Right atrium auricular region (tissue), 2 donors: ENCODE measurements at regions not wholly inside any gene's neighbourhood (a gene's known extent, or its start where the extent isn't known, plus 50 kb on each side); places are given as distances from the start of the nearest gene placed in this dataset.

ENCODE experiments used
- DNase-seq: peaks from one replicate; pipeline ENCODE4 v3.0.0-alpha.2; 2019; ENCODE audit warnings: low spot score
- H3K27ac ChIP-seq, 2 donors: fragments of 200-600 bp; sonication (generic); 1 replicate in 1 of 2; 2 replicates in 1 of 2; pipeline ENCODE4 v1.5.1; 2016 to 2019
- H3K27me3 ChIP-seq, 2 donors: fragments of 200-600 bp; sonication (generic); one replicate each; pipeline versions ENCODE4 v1.5.1 to v1.6.0; 2017 to 2019
- H3K36me3 ChIP-seq: fragments of 200-600 bp; sonication (generic); one replicate; pipeline ENCODE4 v1.5.1; 2016
- H3K4me1 ChIP-seq, 2 donors: fragments of 200-600 bp; sonication (generic); one replicate each; pipeline versions ENCODE4 v1.5.1 to v1.6.0; 2017 to 2019
- H3K4me3 ChIP-seq, 2 donors: fragments of 200-600 bp; sonication (generic); 1 replicate in 1 of 2; 2 replicates in 1 of 2; pipeline ENCODE4 v1.5.1; 2017 to 2019; ENCODE audit warnings: mild to moderate bottlenecking in 1 of 2, moderate library complexity in 1 of 2
- H3K9me3 ChIP-seq, 2 donors: fragments of 200-600 bp; sonication (generic); one replicate each; pipeline ENCODE4 v1.5.1; 2019
- TF ChIP-seq, protein P1 (sequence below), 2 donors: fragments of 200-600 bp; sonication (generic); IDR thresholded peaks; one replicate each; pipeline ENCODE4 v1.5.1; 2019; ENCODE audit warnings: antibody characterized with exemption in 2 of 2

DNA sequence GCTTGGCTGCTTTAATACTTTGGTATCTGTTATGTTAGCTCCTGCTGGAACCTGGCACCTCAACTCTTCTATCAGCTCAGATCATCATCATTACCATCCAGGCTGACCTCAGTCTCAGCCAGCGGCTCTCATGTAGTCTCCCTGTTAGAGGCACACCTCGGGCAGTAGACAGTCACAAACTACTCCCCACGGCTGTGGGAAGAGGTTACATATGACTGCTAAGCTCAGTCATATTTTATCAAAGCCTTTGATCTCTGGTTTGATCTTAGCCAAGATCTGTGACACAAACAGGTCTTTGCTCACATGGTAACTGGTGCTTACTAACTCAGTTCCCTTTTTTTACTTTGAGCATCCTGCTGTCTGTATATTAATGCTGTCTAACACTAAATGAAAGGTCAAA, 384.9 kb downstream of the CENPC start:
- TF ChIP-seq, protein P1, sequence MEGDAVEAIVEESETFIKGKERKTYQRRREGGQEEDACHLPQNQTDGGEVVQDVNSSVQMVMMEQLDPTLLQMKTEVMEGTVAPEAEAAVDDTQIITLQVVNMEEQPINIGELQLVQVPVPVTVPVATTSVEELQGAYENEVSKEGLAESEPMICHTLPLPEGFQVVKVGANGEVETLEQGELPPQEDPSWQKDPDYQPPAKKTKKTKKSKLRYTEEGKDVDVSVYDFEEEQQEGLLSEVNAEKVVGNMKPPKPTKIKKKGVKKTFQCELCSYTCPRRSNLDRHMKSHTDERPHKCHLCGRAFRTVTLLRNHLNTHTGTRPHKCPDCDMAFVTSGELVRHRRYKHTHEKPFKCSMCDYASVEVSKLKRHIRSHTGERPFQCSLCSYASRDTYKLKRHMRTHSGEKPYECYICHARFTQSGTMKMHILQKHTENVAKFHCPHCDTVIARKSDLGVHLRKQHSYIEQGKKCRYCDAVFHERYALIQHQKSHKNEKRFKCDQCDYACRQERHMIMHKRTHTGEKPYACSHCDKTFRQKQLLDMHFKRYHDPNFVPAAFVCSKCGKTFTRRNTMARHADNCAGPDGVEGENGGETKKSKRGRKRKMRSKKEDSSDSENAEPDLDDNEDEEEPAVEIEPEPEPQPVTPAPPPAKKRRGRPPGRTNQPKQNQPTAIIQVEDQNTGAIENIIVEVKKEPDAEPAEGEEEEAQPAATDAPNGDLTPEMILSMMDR (IDR thresholded peaks at IDR 0.05), result no peak
- Histone ChIP-seq H3K27ac (no peak overlapping the region), H3K27me3 (no peaks in the 10 kb centered on the region)

DNA sequence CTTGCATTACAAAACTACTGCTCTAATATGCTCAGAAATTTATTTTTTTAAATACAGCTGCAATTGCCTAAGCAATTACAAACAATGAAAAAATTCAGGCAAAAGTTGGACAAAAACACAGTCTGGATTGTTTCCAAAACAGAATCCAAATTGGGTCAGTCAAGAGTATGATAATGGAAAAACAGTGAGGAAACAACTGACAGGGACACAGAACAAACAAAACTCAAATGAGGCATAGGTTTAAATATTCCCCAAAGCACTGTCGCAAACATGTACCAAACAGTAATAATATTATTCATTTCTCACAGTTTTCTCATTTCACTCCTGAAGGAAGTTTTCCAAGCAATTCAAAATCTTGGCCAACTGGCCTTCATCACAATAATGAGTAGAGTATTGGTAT, 386.6 kb downstream of the CENPC start:
- TF ChIP-seq, protein P1 (IDR thresholded peaks at IDR 0.05), result no peak
- Histone ChIP-seq H3K9me3 (no peaks in the 10 kb centered on the region), H3K4me3 (no peak overlapping the region), H3K27ac (no peak overlapping the region), H3K36me3 (no peaks in the 10 kb centered on the region), H3K27me3 (no peaks in the 10 kb centered on the region), H3K4me1 (no peaks in the 10 kb centered on the region)
- DNase-seq, result no peak

More for the DNA sequence above, 384.9 kb downstream of the CENPC start:
- no peak for DNase-seq
- Histone ChIP-seq H3K4me3 (no peak overlapping the region), H3K36me3 (no peaks in the 10 kb centered on the region), H3K4me1 (no peaks in the 10 kb centered on the region), H3K9me3 (no peaks in the 10 kb centered on the region)

DNA sequence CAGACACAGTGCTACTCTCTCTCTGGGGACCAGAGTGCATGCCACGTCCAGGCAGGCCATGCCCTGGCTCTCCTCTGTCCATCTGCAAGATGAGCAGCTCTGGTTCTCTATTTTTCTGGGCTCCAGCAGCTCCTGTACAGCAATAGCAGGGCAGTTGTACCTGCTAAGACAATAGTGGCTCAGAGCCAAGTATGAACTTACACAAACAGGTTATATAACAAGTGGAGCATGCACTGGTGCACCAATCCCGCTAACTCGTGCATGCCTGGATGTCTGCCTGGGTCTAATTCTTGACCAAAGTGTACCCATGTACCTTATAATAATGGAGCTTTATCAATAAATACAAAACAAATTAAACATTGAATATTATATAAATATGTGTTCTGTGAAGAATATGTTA, 392.3 kb downstream of the CENPC start:
- H3K4me1 ChIP-seq, result no peaks in the 10 kb centered on the region
- TF ChIP-seq, protein P1 (IDR thresholded peaks at IDR 0.05), result no peak
- no peaks in the 10 kb centered on the region for H3K9me3 ChIP-seq
- H3K27me3 ChIP-seq, result no peaks in the 10 kb centered on the region
- DNase-seq, result no peak
- no peak overlapping the region for H3K4me3 ChIP-seq
- no peak overlapping the region for H3K27ac ChIP-seq
- H3K36me3 ChIP-seq, result no peaks in the 10 kb centered on the region

DNA sequence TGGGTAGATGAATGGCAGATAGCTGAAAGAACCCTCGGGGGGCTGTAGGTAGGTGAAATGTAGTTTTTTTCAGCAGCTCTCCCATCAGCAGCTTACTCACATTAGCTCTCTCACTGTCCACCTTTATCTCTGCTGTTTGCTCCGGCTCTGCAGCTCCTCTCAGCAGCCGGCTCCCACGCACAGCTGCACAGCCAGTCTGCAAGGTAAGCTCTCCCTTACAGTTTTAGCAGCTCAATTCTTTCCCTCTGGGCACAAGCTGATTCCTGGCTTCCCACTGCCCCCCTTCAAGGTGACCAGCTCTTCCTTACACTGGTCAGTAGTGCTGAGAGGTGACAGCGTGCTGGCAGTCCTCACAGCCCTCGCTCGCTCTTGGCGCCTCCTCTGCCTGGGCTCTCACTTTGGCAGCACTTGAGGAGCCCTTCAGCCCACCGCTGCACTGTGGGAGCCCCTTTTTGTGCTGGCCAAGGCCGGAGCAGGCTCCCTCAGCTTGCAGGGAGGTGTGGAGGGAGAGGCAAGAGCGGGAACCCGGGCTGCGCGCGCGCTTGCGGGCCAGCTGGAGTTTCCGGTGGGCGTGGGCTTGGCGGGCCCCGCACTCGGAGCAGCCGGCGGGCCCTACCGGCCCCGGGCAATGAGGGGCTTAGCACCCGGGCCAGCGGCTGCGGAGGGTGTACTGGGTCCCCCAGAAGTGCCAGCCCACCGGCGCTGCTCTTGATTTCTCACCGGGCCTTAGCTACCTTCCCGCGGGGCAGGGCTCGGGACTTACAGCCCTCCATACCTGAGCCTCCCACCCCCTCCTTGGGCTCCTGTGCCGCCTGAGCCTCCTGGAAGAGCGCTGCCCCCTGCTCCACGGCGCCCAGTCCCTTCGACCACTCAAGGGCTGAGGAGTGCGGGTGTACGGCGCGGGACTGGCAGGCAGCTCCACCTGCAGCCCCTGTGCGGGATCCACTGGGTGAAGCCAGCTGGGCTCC, 393.6 kb downstream of the CENPC start:
- Histone ChIP-seq H3K27ac (no peak overlapping the region), H3K4me3 (no peak overlapping the region), H3K9me3 (no peaks in the 10 kb centered on the region), H3K4me1 (no peaks in the 10 kb centered on the region), H3K36me3 (no peaks in the 10 kb centered on the region), H3K27me3 (no peaks in the 10 kb centered on the region)
- DNase-seq, result no peak
- TF ChIP-seq, protein P1 (IDR thresholded peaks at IDR 0.05), result no peak

DNA sequence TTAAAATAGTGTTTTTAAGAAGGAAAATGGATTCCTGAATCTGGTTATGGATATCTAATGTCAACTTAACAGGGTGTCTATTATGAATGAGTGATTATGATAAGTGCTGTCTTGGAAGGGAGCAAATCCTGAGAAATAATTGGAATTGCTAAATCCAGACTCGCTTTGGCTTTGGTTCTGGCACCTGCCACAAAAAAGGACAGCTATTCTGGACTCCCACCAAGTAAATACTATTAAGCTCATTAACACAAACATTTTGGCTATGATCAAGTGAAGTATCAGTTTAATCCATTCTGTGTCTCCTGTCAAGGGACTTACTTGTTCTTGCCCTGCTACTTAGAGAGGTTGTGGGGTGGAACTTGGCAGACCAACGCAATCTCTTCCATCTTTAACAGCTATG, 403.7 kb downstream of the CENPC start:
- Histone ChIP-seq H3K4me3 (no peak overlapping the region), H3K27me3 (no peaks in the 10 kb centered on the region), H3K27ac (no peak overlapping the region), H3K4me1 (no peaks in the 10 kb centered on the region), H3K36me3 (no peaks in the 10 kb centered on the region), H3K9me3 (no peaks in the 10 kb centered on the region)
- no peak for DNase-seq
- TF ChIP-seq, protein P1 (IDR thresholded peaks at IDR 0.05), result no peak
